SU-DHL-6 (cell line): ENCODE measurements at regions not wholly inside any gene's neighbourhood (a gene's known extent, or its start where the extent isn't known, plus 50 kb on each side); places are given as distances from the start of the nearest gene placed in this dataset.

ENCODE experiments used
- H2AFZ ChIP-seq: fragments of 200-600 bp; sonication (generic); 2 replicates; pipeline ENCODE4 v1.6.1; 2014; ENCODE audit warnings: low read depth, mild to moderate bottlenecking, moderate library complexity, mixed read lengths, antibody characterized with exemption, low read length; ENCODE audit not compliant: severe bottlenecking
- H3F3A ChIP-seq: fragments of 200-600 bp; shearing (Covaris generic); 2 replicates; pipeline ENCODE4 v1.6.0; 2016; ENCODE audit warnings: antibody characterized with exemption, mild to moderate bottlenecking; ENCODE audit not compliant: insufficient read depth
- H3K27ac ChIP-seq: fragments of 200-600 bp; sonication (generic); 2 replicates; pipeline ENCODE4 v1.5.1; 2016; ENCODE audit warnings: low read depth, mild to moderate bottlenecking, low read length, moderate library complexity, mixed read lengths
- H3K27me3 ChIP-seq: fragments of 200-600 bp; sonication (generic), shearing (Covaris generic); 2 replicates; pipeline ENCODE4 v1.6.0; 2014; ENCODE audit warnings: mild to moderate bottlenecking, low read length
- H3K36me3 ChIP-seq: fragments of 200-600 bp; sonication (generic); 2 replicates; pipeline ENCODE4 v1.6.1; 2014; ENCODE audit warnings: mild to moderate bottlenecking, low read length, mixed read lengths
- H3K4me2 ChIP-seq: fragments of 300-600, 200-600 bp; shearing (Covaris generic), sonication (generic); 2 replicates; pipeline ENCODE4 v1.6.0; 2014; ENCODE audit warnings: low read length, low read depth, mild to moderate bottlenecking; ENCODE audit not compliant: poor library complexity, severe bottlenecking
- H3K4me3 ChIP-seq: fragments of 200-600 bp; sonication (generic); 2 replicates; pipeline ENCODE4 v1.5.1; 2014; ENCODE audit warnings: antibody characterized with exemption, low read length, mild to moderate bottlenecking, mixed read lengths; ENCODE audit not compliant: insufficient read depth, poor library complexity, severe bottlenecking
- H3K79me2 ChIP-seq: fragments of 200-600 bp; sonication (generic); 2 replicates; pipeline ENCODE4 v1.6.1; 2014; ENCODE audit warnings: mild to moderate bottlenecking, low read length, moderate library complexity; ENCODE audit not compliant: insufficient read depth
- H3K9ac ChIP-seq: fragments of 200-600 bp; sonication (generic); 2 replicates; pipeline ENCODE4 v1.7.0; 2014; ENCODE audit warnings: mild to moderate bottlenecking, low read length
- H3K9me2 ChIP-seq: fragments of 200-600 bp; sonication (generic); replicated peaks from 2 replicates; pipeline ENCODE4 v1.6.1; 2014; ENCODE audit warnings: low read length; ENCODE audit not compliant: insufficient read depth
- H3K9me3 ChIP-seq: fragments of 200-600 bp; sonication (generic); 2 replicates; pipeline ENCODE4 v1.6.1; 2014; ENCODE audit warnings: low read length, mixed read lengths; ENCODE audit not compliant: insufficient read depth
- H4K20me1 ChIP-seq: fragments of 200-600 bp; sonication (generic); 2 replicates; pipeline ENCODE4 v1.6.1; 2014; ENCODE audit warnings: low read depth, mild to moderate bottlenecking, antibody characterized with exemption, low read length, moderate library complexity, mixed read lengths
- EZH2phosphoT487 ChIP-seq: fragments of 200-600 bp; sonication (generic), shearing (Covaris generic); conservative IDR thresholded peaks from 2 replicates; pipeline ENCODE4 v1.6.1; 2018; ENCODE audit warnings: mild to moderate bottlenecking, antibody characterized with exemption, low read length, moderate library complexity, mixed read lengths
- TF ChIP-seq, protein P1 (sequence below): fragments of 200-600 bp; sonication (generic); IDR thresholded peaks from one replicate; pipeline ENCODE4 v1.5.1; 2017; ENCODE audit warnings: antibody characterized with exemption, mild to moderate bottlenecking, low read length, moderate library complexity; ENCODE audit not compliant: insufficient read depth, poor library complexity, severe bottlenecking

- TF ChIP-seq, protein P1, sequence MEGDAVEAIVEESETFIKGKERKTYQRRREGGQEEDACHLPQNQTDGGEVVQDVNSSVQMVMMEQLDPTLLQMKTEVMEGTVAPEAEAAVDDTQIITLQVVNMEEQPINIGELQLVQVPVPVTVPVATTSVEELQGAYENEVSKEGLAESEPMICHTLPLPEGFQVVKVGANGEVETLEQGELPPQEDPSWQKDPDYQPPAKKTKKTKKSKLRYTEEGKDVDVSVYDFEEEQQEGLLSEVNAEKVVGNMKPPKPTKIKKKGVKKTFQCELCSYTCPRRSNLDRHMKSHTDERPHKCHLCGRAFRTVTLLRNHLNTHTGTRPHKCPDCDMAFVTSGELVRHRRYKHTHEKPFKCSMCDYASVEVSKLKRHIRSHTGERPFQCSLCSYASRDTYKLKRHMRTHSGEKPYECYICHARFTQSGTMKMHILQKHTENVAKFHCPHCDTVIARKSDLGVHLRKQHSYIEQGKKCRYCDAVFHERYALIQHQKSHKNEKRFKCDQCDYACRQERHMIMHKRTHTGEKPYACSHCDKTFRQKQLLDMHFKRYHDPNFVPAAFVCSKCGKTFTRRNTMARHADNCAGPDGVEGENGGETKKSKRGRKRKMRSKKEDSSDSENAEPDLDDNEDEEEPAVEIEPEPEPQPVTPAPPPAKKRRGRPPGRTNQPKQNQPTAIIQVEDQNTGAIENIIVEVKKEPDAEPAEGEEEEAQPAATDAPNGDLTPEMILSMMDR = no peak
- TF ChIP-seq EZH2phosphoT487 = no peak
- Histone ChIP-seq H3K36me3 (no peaks in the 10 kb centered on the region), H3K27ac (no peak overlapping the region), H3K4me2 (no peak overlapping the region), H4K20me1 (no peaks in the 10 kb centered on the region), H3K9ac (no peak overlapping the region), H3K9me2 (no peaks in the 10 kb centered on the region), H3K9me3 (no peaks in the 10 kb centered on the region), H3K79me2 (no peaks in the 10 kb centered on the region), H3K27me3 (no peaks in the 10 kb centered on the region), H3F3A (no peaks in the 10 kb centered on the region), H3K4me3 (no peak overlapping the region), H2AFZ (no peak overlapping the region)
These were observed 175.6 kb downstream of the HSD17B3 start for GRCh38 chr9:96126321-96126881.

- Histone ChIP-seq H3K27ac (no peak overlapping the region), H3K9me2 (no peaks in the 10 kb centered on the region)
These were observed 176.4 kb downstream of the HSD17B3 start for GRCh38 chr9:96125624-96126023.

DNA sequence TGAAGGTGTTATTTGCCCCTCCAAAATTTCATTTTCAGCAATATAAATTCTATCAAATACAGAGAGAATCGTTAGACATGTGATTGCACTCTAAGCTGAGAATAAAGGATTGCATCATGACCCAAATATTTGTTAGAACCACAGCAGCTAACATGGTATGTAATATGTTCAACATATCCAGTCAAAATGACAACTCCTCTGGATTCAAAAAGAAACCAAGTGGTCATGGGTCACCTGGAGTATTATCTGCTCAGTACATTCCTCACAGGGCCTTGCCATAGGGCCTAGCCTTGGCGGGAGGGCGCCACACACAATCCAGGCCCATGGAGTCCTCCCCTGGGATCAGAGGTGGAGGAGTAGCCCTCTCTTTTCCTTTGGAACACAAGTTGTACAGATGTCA lies 179.2 kb downstream of the HSD17B3 start:
- TF ChIP-seq EZH2phosphoT487 = no peak
- TF ChIP-seq, protein P1 = no peak
- H3K27me3 ChIP-seq = no peaks in the 10 kb centered on the region
- peaks cover 6% of the 10 kb centered on the region; the same call in 1 of the 2 replicates for H3K9me3 ChIP-seq
- no peak overlapping the region for H3K4me3 ChIP-seq
- H3F3A ChIP-seq = no peaks in the 10 kb centered on the region
- H3K4me2 ChIP-seq = no peak overlapping the region
- H3K27ac ChIP-seq = no peak overlapping the region
- no peak overlapping the region for H3K9ac ChIP-seq
- H4K20me1 ChIP-seq = no peaks in the 10 kb centered on the region
- H2AFZ ChIP-seq = no peak overlapping the region
- no peaks in the 10 kb centered on the region for H3K36me3 ChIP-seq
- no peaks in the 10 kb centered on the region for H3K9me2 ChIP-seq
- H3K79me2 ChIP-seq = no peaks in the 10 kb centered on the region

More at GRCh38 chr9:96125624-96126023, 176.4 kb downstream of the HSD17B3 start:
- Histone ChIP-seq H3K9ac (no peak overlapping the region), H3K27me3 (no peaks in the 10 kb centered on the region), H3K4me2 (no peak overlapping the region), H4K20me1 (no peaks in the 10 kb centered on the region), H3K4me3 (no peak overlapping the region), H3K79me2 (no peaks in the 10 kb centered on the region), H2AFZ (no peak overlapping the region), H3K36me3 (no peaks in the 10 kb centered on the region), H3K9me3 (no peaks in the 10 kb centered on the region), H3F3A (no peaks in the 10 kb centered on the region)
- TF ChIP-seq, protein P1 = no peak
- no peak for TF ChIP-seq EZH2phosphoT487
